ENCODE measurements at regions not wholly inside any gene's neighbourhood (a gene's known extent, or its start where the extent isn't known, plus 50 kb on each side); places are given as distances from the start of the nearest gene placed in this dataset.
"Not testable (repeated sequence)": the region's sequence is repeated elsewhere in the genome, so short reads cannot be mapped to it uniquely, and the experiment has no call there.

DNA sequence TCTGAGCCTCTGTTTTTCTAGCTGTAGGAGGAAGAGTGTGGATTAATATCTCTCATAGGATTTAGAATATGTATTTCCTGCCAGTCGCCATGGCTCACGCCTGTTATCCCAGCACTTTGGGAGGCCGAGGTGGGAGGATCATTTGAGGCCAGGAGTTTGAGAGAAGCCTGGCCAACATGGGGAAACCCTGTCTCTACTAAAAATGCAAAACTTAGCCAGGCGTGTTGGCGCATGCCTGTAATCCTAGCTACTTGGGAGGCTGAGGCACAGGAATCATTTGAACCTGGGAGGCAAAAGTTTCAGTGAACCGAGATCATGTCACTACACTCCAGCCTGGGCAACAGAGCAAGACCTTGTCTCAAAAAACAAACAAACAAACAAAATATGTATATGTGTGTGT is 143.9 kb downstream of the CEBPB start:
- peaks cover 31% of the 10 kb centered on the region for H3K4me1 ChIP-seq (ENCODE audit: control insufficient read depth, insufficient read depth, low read length)
- not testable (repeated sequence) for H3K36me3 ChIP-seq (ENCODE audit: control insufficient read depth, insufficient read depth, low read length); H3K27me3 ChIP-seq (ENCODE audit: control insufficient read depth, insufficient read depth, low read length); DNase-seq; H3K4me3 ChIP-seq (ENCODE audit: low read length); H3K9me3 ChIP-seq (ENCODE audit: control insufficient read depth, low read depth, low read length); H3K27ac ChIP-seq (ENCODE audit: low read length)
- WGBS (ENCODE audit: insufficient coverage, low lambda C conversion rate): no CpG with 5 or more reads among the region's 6 CpGs

GRCh38 chr20:50335105-50335504 is 144.5 kb downstream of the CEBPB start:
- WGBS (ENCODE audit: insufficient coverage, low lambda C conversion rate): no CpG with 5 or more reads among the region's 2 CpGs

GRCh38 chr20:50335866-50336265 is 145.2 kb downstream of the CEBPB start:
- Histone ChIP-seq H3K36me3 (ENCODE audit: control insufficient read depth, insufficient read depth, low read length) (no peaks in the 10 kb centered on the region), H3K4me3 (ENCODE audit: low read length) (no peak overlapping the region), H3K27ac (ENCODE audit: low read length) (no peak overlapping the region), H3K9me3 (ENCODE audit: control insufficient read depth, low read depth, low read length) (no peaks in the 10 kb centered on the region), H3K4me1 (ENCODE audit: control insufficient read depth, insufficient read depth, low read length) (peaks cover 26% of the 10 kb centered on the region), H3K27me3 (ENCODE audit: control insufficient read depth, insufficient read depth, low read length) (no peaks in the 10 kb centered on the region)
- no peak for DNase-seq
- 92% methylated on average over 2 of the region's 7 CpGs for WGBS (ENCODE audit: insufficient coverage, low lambda C conversion rate)

More at GRCh38 chr20:50335105-50335504, 144.5 kb downstream of the CEBPB start:
- H3K9me3 ChIP-seq (ENCODE audit: control insufficient read depth, low read depth, low read length): no peaks in the 10 kb centered on the region
- no peak overlapping the region for H3K27ac ChIP-seq (ENCODE audit: low read length)
- H3K36me3 ChIP-seq (ENCODE audit: control insufficient read depth, insufficient read depth, low read length): no peaks in the 10 kb centered on the region
- H3K4me1 ChIP-seq (ENCODE audit: control insufficient read depth, insufficient read depth, low read length): peaks cover 32% of the 10 kb centered on the region
- H3K27me3 ChIP-seq (ENCODE audit: control insufficient read depth, insufficient read depth, low read length): no peaks in the 10 kb centered on the region
- peak; percentile 67 to 86 for DNase-seq
- no peak overlapping the region for H3K4me3 ChIP-seq (ENCODE audit: low read length)

DNA sequence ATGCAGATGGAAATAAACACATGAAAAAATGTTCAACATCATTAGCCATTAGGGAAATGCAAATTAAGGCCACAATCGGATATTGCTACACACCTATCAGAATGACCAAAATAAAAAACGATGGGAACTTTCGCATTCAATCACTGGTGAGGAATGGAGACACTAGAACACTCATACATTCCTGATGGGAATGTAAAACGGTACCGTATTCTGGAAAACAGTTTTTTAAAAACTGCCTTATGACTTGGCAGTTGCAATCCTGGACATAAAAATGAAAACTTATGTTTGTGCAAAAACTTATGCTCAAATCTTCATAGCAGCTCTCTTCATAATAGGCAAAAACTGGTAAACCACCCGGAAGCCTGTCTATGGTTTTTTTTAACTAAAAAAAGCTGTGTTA is 146.0 kb downstream of the CEBPB start:
- no peaks in the 10 kb centered on the region for H3K9me3 ChIP-seq (ENCODE audit: control insufficient read depth, low read depth, low read length)
- DNase-seq: no peak
- no peak overlapping the region for H3K4me3 ChIP-seq (ENCODE audit: low read length)
- H3K27ac ChIP-seq (ENCODE audit: low read length): no peak overlapping the region
- H3K36me3 ChIP-seq (ENCODE audit: control insufficient read depth, insufficient read depth, low read length): no peaks in the 10 kb centered on the region
- 100% methylated on average over 1 of the region's 6 CpGs for WGBS (ENCODE audit: insufficient coverage, low lambda C conversion rate)
- no peaks in the 10 kb centered on the region for H3K27me3 ChIP-seq (ENCODE audit: control insufficient read depth, insufficient read depth, low read length)
- H3K4me1 ChIP-seq (ENCODE audit: control insufficient read depth, insufficient read depth, low read length): peaks cover 25% of the 10 kb centered on the region

- WGBS (ENCODE audit: insufficient coverage, low lambda C conversion rate): 100% methylated on average over 2 of the region's 13 CpGs
- Histone ChIP-seq H3K4me3 (ENCODE audit: low read length) (no peak overlapping the region), H3K27ac (ENCODE audit: low read length) (no peak overlapping the region), H3K9me3 (ENCODE audit: control insufficient read depth, low read depth, low read length) (no peaks in the 10 kb centered on the region), H3K36me3 (ENCODE audit: control insufficient read depth, insufficient read depth, low read length) (no peaks in the 10 kb centered on the region), H3K4me1 (ENCODE audit: control insufficient read depth, insufficient read depth, low read length) (peaks cover 25% of the 10 kb centered on the region), H3K27me3 (ENCODE audit: control insufficient read depth, insufficient read depth, low read length) (no peaks in the 10 kb centered on the region)
- DNase-seq: no peak
Measured at GRCh38 chr20:50337521-50338466, 147.2 kb downstream of the CEBPB start.

DNA sequence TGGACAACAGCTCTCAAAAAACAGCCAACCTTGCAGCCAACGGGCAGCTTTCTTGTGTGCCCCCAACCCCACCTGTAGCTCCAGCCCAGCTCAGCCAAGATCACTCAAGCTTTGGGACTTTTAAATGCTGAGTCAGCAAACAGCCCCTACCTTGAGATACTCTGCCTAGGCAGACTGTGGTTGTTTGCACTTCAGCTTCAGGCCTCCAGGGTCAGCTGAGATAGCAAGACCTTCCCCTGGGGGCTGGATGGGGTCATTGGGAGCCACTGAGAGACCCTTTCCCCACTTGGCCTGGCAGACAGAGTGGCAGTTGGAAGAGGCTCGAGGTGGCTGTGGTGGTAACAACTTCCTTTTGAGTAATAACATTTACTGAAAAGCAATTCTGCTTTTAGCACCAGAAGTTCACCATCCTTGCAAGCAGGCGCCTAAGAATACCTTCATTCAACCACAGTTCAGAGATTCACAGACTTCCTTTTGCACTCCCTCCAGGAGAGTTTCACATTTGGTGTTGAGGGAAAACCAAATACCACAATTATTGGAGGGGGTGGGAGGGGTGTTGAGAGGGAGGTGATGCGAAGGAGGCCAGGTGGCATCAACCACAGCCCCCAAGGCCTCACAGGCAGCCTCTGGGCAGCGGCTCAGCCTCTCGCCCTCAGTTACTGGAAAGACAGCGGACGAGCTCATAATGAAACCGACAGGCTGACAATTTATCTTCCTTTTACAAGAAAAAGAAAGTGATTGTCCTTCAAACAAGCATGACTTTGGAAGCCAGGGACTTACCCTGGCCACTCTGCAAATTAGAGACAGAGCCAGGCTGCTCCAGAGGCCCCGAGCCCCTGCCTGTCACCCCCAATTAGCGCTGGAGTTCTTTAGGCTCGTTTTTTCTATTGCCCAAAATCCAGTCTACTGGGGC is 148.1 kb downstream of the CEBPB start:
- no peaks in the 10 kb centered on the region for H3K36me3 ChIP-seq (ENCODE audit: control insufficient read depth, insufficient read depth, low read length)
- DNase-seq: peak in 1 of 2 donors; percentile 61
- WGBS (ENCODE audit: insufficient coverage, low lambda C conversion rate): no CpG with 5 or more reads among the region's 12 CpGs
- peak overlapping the region; percentile 16 for H3K27ac ChIP-seq (ENCODE audit: low read length)
- H3K4me1 ChIP-seq (ENCODE audit: control insufficient read depth, insufficient read depth, low read length): peaks cover 18% of the 10 kb centered on the region
- H3K4me3 ChIP-seq (ENCODE audit: low read length): no peak overlapping the region
- H3K9me3 ChIP-seq (ENCODE audit: control insufficient read depth, low read depth, low read length): no peaks in the 10 kb centered on the region
- no peaks in the 10 kb centered on the region for H3K27me3 ChIP-seq (ENCODE audit: control insufficient read depth, insufficient read depth, low read length)

- H3K4me1 ChIP-seq (ENCODE audit: control insufficient read depth, insufficient read depth, low read length): peaks cover 16% of the 10 kb centered on the region
- DNase-seq: no peak
- H3K4me3 ChIP-seq (ENCODE audit: low read length): no peak overlapping the region
- H3K27ac ChIP-seq (ENCODE audit: low read length): no peak overlapping the region
- no peaks in the 10 kb centered on the region for H3K36me3 ChIP-seq (ENCODE audit: control insufficient read depth, insufficient read depth, low read length)
- no peaks in the 10 kb centered on the region for H3K9me3 ChIP-seq (ENCODE audit: control insufficient read depth, low read depth, low read length)
- H3K27me3 ChIP-seq (ENCODE audit: control insufficient read depth, insufficient read depth, low read length): no peaks in the 10 kb centered on the region
- no CpG with 5 or more reads among the region's 3 CpGs for WGBS (ENCODE audit: insufficient coverage, low lambda C conversion rate)
Measured at GRCh38 chr20:50339466-50339901, 148.9 kb downstream of the CEBPB start.

DNA sequence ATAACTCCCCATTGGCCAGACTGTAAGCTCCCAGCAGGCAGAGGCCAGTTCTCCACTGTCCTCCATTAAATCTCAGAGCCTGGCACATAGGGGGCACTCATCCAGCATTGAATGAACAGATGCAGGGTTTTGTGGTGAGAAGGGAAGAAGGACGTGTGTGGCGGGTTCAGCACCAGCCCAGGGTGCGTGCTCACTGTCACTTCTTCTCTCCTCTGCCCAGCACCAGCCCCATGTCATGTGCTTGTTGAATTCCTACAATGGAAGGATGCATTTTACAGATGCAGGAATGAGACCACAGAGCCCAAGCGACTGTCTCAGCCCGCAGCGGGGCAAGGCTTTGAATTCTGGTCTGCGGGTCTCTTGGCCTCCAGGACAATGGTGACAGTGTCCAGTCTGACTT is 149.9 kb downstream of the CEBPB start:
- Histone ChIP-seq H3K27ac (ENCODE audit: low read length) (no peak overlapping the region), H3K27me3 (ENCODE audit: control insufficient read depth, insufficient read depth, low read length) (no peaks in the 10 kb centered on the region), H3K4me3 (ENCODE audit: low read length) (no peak overlapping the region), H3K9me3 (ENCODE audit: control insufficient read depth, low read depth, low read length) (no peaks in the 10 kb centered on the region), H3K36me3 (ENCODE audit: control insufficient read depth, insufficient read depth, low read length) (no peaks in the 10 kb centered on the region), H3K4me1 (ENCODE audit: control insufficient read depth, insufficient read depth, low read length) (peaks cover 14% of the 10 kb centered on the region)
- DNase-seq: no peak
- WGBS (ENCODE audit: insufficient coverage, low lambda C conversion rate): no CpG with 5 or more reads among the region's 7 CpGs

- Histone ChIP-seq H3K36me3 (ENCODE audit: control insufficient read depth, insufficient read depth, low read length) (no peaks in the 10 kb centered on the region), H3K9me3 (ENCODE audit: control insufficient read depth, low read depth, low read length) (no peaks in the 10 kb centered on the region), H3K4me3 (ENCODE audit: low read length) (no peak overlapping the region), H3K27ac (ENCODE audit: low read length) (no peak overlapping the region), H3K4me1 (ENCODE audit: control insufficient read depth, insufficient read depth, low read length) (peaks cover 14% of the 10 kb centered on the region), H3K27me3 (ENCODE audit: control insufficient read depth, insufficient read depth, low read length) (no peaks in the 10 kb centered on the region)
- no CpG with 5 or more reads among the region's 9 CpGs for whole genome bisulfite sequencing (ENCODE audit: insufficient coverage, low lambda C conversion rate)
- DNase-seq: no peak
Measured at GRCh38 chr20:50341050-50341449, 150.4 kb downstream of the CEBPB start.

- Histone ChIP-seq H3K27ac (ENCODE audit: low read length) (no peak overlapping the region), H3K9me3 (ENCODE audit: control insufficient read depth, low read depth, low read length) (no peaks in the 10 kb centered on the region), H3K27me3 (ENCODE audit: control insufficient read depth, insufficient read depth, low read length) (no peaks in the 10 kb centered on the region), H3K36me3 (ENCODE audit: control insufficient read depth, insufficient read depth, low read length) (no peaks in the 10 kb centered on the region), H3K4me1 (ENCODE audit: control insufficient read depth, insufficient read depth, low read length) (peaks cover 14% of the 10 kb centered on the region), H3K4me3 (ENCODE audit: low read length) (no peak overlapping the region)
- WGBS (ENCODE audit: insufficient coverage, low lambda C conversion rate): 100% methylated on average over 2 of the region's 12 CpGs
- no peak for DNase-seq
Measured at GRCh38 chr20:50341880-50342637, 151.4 kb downstream of the CEBPB start.

Measured in large intestine (tissue), 3 donors.